ENCODE measurements at regions not wholly inside any gene's neighbourhood (a gene's known extent, or its start where the extent isn't known, plus 50 kb on each side); places are given as distances from the start of the nearest gene placed in this dataset.

DNA sequence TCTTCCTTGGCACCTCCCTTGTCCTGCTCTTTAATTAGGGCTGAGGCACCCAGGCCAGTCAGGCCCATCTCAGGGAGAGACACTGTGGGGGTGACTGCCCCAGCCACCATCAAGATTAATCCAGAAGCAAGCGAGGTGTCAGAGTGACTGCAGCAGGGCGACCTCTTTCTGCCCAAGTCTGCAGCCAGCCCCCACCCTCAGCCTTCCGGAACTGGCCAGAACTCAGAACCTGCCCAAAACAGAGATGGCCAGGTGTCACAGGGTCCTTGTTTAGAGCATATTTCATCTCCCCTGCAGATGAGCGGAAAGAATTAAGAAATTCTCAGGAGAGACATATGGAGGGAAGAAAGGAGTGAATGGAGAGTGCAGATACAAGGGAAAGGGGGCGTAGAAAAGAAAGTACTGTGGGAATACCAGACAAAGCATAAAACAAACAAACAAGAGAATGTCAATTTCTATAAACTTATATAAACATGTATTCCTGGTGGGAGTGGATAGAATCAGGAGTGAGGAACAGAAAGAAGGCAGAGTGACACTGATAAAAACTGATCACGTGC is 188.8 kb upstream of the NRP1 start:
- no peak for DNase-seq
- H3K27ac ChIP-seq (ENCODE audit: insufficient read depth in 1 of 2, low read depth in 1 of 2, low read length in 2 of 2, poor library complexity in 1 of 2, severe bottlenecking in 2 of 2), result no peak overlapping the region
- H3K27me3 ChIP-seq (replicated peaks in 2 of 5; ENCODE audit: control insufficient read depth in 4 of 5, insufficient read depth in 5 of 5, low read length in 4 of 5), result peaks cover 0 to 14% (median 4%) of the 10 kb centered on the region in 5 experiments
- peaks cover 0 to 5% (median 0%) of the 10 kb centered on the region in 5 experiments for H3K9me3 ChIP-seq (ENCODE audit: control extremely low read depth in 1 of 5, control insufficient read depth in 4 of 5, insufficient read depth in 2 of 5, low read depth in 1 of 5, low read length in 4 of 5)
- ChIA-PET POLR2A (no interaction called here), CTCF (no interaction called here)
- no peaks in the 10 kb centered on the region for H3K4me1 ChIP-seq (ENCODE audit: control extremely low read depth in 1 of 4, control insufficient read depth in 4 of 4, insufficient read depth in 4 of 4, low read length in 3 of 4)
- H3K36me3 ChIP-seq (ENCODE audit: control insufficient read depth in 4 of 4, insufficient read depth in 4 of 4, low read length in 3 of 4), result no peaks in the 10 kb centered on the region
- 91% methylated on average over 4 of the region's 6 CpGs for WGBS (ENCODE audit: insufficient coverage)
- no peak overlapping the region for H3K4me3 ChIP-seq (ENCODE audit: control insufficient read depth in 1 of 7, extremely low read depth in 1 of 7, insufficient read depth in 4 of 7, low read depth in 2 of 7, low read length in 6 of 7)

DNA sequence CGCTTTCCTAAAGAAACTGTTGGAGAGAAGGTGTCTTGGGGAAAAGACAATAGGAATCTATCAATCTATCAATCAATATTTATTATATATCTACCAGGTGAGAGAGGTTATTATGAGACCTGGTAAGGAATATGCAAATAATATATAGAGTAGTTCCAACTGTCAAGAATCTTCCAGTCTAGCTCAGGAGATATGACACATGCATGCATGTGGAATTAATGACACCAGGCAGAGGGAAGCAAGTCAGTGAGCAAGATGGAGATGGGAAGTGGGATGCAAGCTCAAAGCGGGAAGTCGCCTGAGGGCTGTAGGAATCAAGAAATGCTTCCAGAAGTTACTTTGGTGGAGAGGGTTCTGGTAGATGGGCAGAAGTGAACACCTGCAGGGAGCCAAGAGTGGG is 187.4 kb upstream of the NRP1 start:
- ChIA-PET CTCF (no interaction called here), POLR2A (no interaction called here)
- 91% methylated on average over 2 of the region's 3 CpGs for WGBS (ENCODE audit: insufficient coverage)

DNA sequence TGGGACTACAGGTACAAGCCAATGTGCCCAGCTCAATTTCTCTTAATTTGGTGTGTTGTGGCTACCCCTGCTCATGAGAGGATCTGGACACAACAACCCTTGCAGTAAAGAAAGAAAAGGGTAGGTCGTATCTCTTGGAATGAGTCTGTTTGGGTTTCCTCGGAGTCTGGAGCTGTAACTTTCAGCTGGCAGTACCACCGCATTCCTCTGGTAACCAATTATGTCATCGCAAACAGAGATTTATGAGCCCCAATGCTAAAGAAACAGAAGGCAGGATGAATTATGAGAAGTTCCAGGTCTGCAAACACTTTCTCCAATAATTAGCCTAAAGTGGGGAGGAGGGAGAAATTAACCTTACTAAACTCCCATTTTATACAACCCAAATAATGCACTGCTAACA is 186.6 kb upstream of the NRP1 start:
- H3K36me3 ChIP-seq (ENCODE audit: control insufficient read depth in 4 of 4, insufficient read depth in 4 of 4, low read length in 3 of 4), result no peaks in the 10 kb centered on the region
- peaks cover 0 to 14% (median 4%) of the 10 kb centered on the region in 5 experiments for H3K27me3 ChIP-seq (replicated peaks in 2 of 5; ENCODE audit: control insufficient read depth in 4 of 5, insufficient read depth in 5 of 5, low read length in 4 of 5)
- no peak overlapping the region for H3K4me3 ChIP-seq (ENCODE audit: control insufficient read depth in 1 of 7, extremely low read depth in 1 of 7, insufficient read depth in 4 of 7, low read depth in 2 of 7, low read length in 6 of 7)
- peaks cover 0 to 2% (median 0%) of the 10 kb centered on the region in 5 experiments for H3K9me3 ChIP-seq (ENCODE audit: control extremely low read depth in 1 of 5, control insufficient read depth in 4 of 5, insufficient read depth in 2 of 5, low read depth in 1 of 5, low read length in 4 of 5)
- ChIA-PET CTCF (no interaction called here), POLR2A (no interaction called here)
- no peak for DNase-seq
- no CpG with 5 or more reads among the region's 4 CpGs for WGBS (ENCODE audit: insufficient coverage)
- H3K27ac ChIP-seq (ENCODE audit: insufficient read depth in 1 of 2, low read depth in 1 of 2, low read length in 2 of 2, poor library complexity in 1 of 2, severe bottlenecking in 2 of 2), result no peak overlapping the region
- no peaks in the 10 kb centered on the region for H3K4me1 ChIP-seq (ENCODE audit: control extremely low read depth in 1 of 4, control insufficient read depth in 4 of 4, insufficient read depth in 4 of 4, low read length in 3 of 4)

More for the DNA sequence above, 187.4 kb upstream of the NRP1 start:
- no peaks in the 10 kb centered on the region for H3K4me1 ChIP-seq (ENCODE audit: control extremely low read depth in 1 of 4, control insufficient read depth in 4 of 4, insufficient read depth in 4 of 4, low read length in 3 of 4)
- no peaks in the 10 kb centered on the region for H3K36me3 ChIP-seq (ENCODE audit: control insufficient read depth in 4 of 4, insufficient read depth in 4 of 4, low read length in 3 of 4)
- no peak overlapping the region for H3K27ac ChIP-seq (ENCODE audit: insufficient read depth in 1 of 2, low read depth in 1 of 2, low read length in 2 of 2, poor library complexity in 1 of 2, severe bottlenecking in 2 of 2)
- peaks cover 0 to 3% (median 0%) of the 10 kb centered on the region in 5 experiments for H3K9me3 ChIP-seq (ENCODE audit: control extremely low read depth in 1 of 5, control insufficient read depth in 4 of 5, insufficient read depth in 2 of 5, low read depth in 1 of 5, low read length in 4 of 5)
- H3K27me3 ChIP-seq (replicated peaks in 2 of 5; ENCODE audit: control insufficient read depth in 4 of 5, insufficient read depth in 5 of 5, low read length in 4 of 5), result peaks cover 0 to 14% (median 4%) of the 10 kb centered on the region in 5 experiments
- DNase-seq, result no peak
- H3K4me3 ChIP-seq (ENCODE audit: control insufficient read depth in 1 of 7, extremely low read depth in 1 of 7, insufficient read depth in 4 of 7, low read depth in 2 of 7, low read length in 6 of 7), result no peak overlapping the region

DNA sequence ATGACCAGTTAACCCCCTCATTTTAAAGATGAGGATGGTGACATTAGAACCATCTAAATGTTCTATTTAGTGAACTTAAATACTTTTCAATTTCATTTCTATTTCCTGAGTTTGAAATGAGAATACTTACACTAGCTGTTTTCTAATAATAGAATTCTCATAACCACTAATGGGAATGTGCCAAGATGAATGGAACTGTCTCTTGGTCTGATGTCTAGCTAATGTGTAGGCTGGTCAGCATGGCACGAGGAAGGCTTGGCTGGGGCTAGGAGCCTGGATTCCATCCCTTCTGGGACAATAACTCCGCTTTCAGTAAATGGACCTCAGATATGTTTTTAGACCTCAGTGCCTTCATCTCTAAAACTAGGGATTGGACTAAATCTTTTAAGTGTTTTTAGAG is 185.8 kb upstream of the NRP1 start:
- no peak for DNase-seq
- POLR2A ChIA-PET, result no interaction called here
- Histone ChIP-seq H3K9me3 (ENCODE audit: control extremely low read depth in 1 of 5, control insufficient read depth in 4 of 5, insufficient read depth in 2 of 5, low read depth in 1 of 5, low read length in 4 of 5) (peaks cover 0 to 2% (median 0%) of the 10 kb centered on the region in 5 experiments), H3K4me3 (ENCODE audit: control insufficient read depth in 1 of 7, extremely low read depth in 1 of 7, insufficient read depth in 4 of 7, low read depth in 2 of 7, low read length in 6 of 7) (no peak overlapping the region), H3K4me1 (ENCODE audit: control extremely low read depth in 1 of 4, control insufficient read depth in 4 of 4, insufficient read depth in 4 of 4, low read length in 3 of 4) (no peaks in the 10 kb centered on the region), H3K27me3 (replicated peaks in 2 of 5; ENCODE audit: control insufficient read depth in 4 of 5, insufficient read depth in 5 of 5, low read length in 4 of 5) (peaks cover 0 to 14% (median 4%) of the 10 kb centered on the region in 5 experiments), H3K36me3 (ENCODE audit: control insufficient read depth in 4 of 4, insufficient read depth in 4 of 4, low read length in 3 of 4) (no peaks in the 10 kb centered on the region), H3K27ac (ENCODE audit: insufficient read depth in 1 of 2, low read depth in 1 of 2, low read length in 2 of 2, poor library complexity in 1 of 2, severe bottlenecking in 2 of 2) (no peak overlapping the region)
- 82% methylated on average over 1 of the region's 2 CpGs for WGBS (ENCODE audit: insufficient coverage)
- CTCF ChIA-PET, result no interaction called here

DNA sequence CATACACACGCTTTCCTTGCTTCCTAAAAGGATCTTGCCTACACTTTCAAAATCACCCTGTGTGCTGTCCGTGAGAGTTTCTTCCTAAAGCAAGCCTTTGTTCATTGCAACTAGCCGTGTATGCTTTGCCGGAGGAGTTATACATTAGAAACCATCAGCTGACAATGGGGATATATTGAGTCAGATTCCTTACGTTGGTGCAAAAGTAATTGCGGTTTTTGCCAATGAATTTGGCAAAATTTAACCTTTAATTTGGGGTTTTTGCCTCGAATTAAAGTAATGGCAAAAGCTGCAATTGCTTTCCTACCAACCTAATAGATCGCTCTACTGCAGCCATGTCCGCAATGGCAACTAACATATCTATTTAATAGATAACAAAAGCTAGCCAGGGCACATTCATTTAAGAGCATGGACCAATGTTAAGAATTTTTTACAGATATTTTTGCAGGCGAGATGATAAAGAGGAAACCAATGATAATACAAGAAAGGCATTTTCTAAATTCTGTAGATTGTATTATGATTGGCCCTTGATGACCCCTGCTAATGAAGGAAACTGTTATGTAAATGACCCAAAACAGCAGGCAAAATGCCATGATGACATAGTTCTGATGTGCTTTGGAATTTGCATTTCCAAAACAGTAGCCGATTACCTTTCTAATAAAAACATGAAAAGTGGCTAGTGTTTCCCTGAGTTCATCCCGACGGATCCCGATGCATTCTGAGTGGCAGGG is 184.8 kb upstream of the NRP1 start:
- WGBS (ENCODE audit: insufficient coverage), result 90% methylated on average over 6 of the region's 14 CpGs
- ChIA-PET POLR2A (interaction anchor here (0.6 kb wide), 1 partner anchor 389 kb away, joined by 3 read pairs; no protein-coding TSS in a partner anchor), CTCF (no interaction called here)
- Histone ChIP-seq H3K4me1 (ENCODE audit: control extremely low read depth in 1 of 4, control insufficient read depth in 4 of 4, insufficient read depth in 4 of 4, low read length in 3 of 4) (no peaks in the 10 kb centered on the region), H3K27me3 (replicated peaks in 2 of 5; ENCODE audit: control insufficient read depth in 4 of 5, insufficient read depth in 5 of 5, low read length in 4 of 5) (peaks cover 0 to 14% (median 4%) of the 10 kb centered on the region in 5 experiments), H3K27ac (ENCODE audit: insufficient read depth in 1 of 2, low read depth in 1 of 2, low read length in 2 of 2, poor library complexity in 1 of 2, severe bottlenecking in 2 of 2) (no peak overlapping the region), H3K4me3 (ENCODE audit: control insufficient read depth in 1 of 7, extremely low read depth in 1 of 7, insufficient read depth in 4 of 7, low read depth in 2 of 7, low read length in 6 of 7) (no peak overlapping the region), H3K9me3 (ENCODE audit: control extremely low read depth in 1 of 5, control insufficient read depth in 4 of 5, insufficient read depth in 2 of 5, low read depth in 1 of 5, low read length in 4 of 5) (peaks cover 0 to 2% (median 0%) of the 10 kb centered on the region in 5 experiments), H3K36me3 (ENCODE audit: control insufficient read depth in 4 of 4, insufficient read depth in 4 of 4, low read length in 3 of 4) (no peaks in the 10 kb centered on the region)
- no peak for DNase-seq

DNA sequence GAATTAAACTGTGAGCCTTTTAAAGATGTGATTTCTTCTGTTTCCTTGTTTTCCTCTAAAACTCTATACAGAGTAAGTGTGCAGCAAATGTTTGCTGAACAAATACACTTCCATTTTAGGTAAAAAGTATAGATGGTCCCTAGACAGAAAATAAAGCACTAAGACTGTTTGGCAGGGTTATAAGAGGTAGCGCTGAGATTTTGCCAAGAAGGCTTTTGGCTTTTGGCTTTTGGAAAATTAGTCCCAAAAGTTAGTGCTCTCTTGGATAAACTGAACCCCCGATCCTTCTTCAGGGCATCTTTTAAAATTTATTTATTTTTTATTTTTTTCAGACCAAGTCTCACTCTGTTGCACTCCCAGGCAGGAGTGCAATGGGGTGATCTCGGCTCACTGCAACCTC is 175.7 kb upstream of the NRP1 start:
- Histone ChIP-seq H3K4me3 (ENCODE audit: control insufficient read depth in 1 of 7, extremely low read depth in 1 of 7, insufficient read depth in 4 of 7, low read depth in 2 of 7, low read length in 6 of 7) (no peak overlapping the region), H3K27ac (ENCODE audit: insufficient read depth in 1 of 2, low read depth in 1 of 2, low read length in 2 of 2, poor library complexity in 1 of 2, severe bottlenecking in 2 of 2) (no peak overlapping the region), H3K27me3 (replicated peaks in 2 of 5; ENCODE audit: control insufficient read depth in 4 of 5, insufficient read depth in 5 of 5, low read length in 4 of 5) (peaks cover 0 to 2% (median 0%) of the 10 kb centered on the region in 5 experiments), H3K4me1 (ENCODE audit: control extremely low read depth in 1 of 4, control insufficient read depth in 4 of 4, insufficient read depth in 4 of 4, low read length in 3 of 4) (peaks cover 3 to 11% (median 5%) of the 10 kb centered on the region in 4 experiments), H3K9me3 (ENCODE audit: control extremely low read depth in 1 of 5, control insufficient read depth in 4 of 5, insufficient read depth in 2 of 5, low read depth in 1 of 5, low read length in 4 of 5) (no peaks in the 10 kb centered on the region), H3K36me3 (ENCODE audit: control insufficient read depth in 4 of 4, insufficient read depth in 4 of 4, low read length in 3 of 4) (no peaks in the 10 kb centered on the region)
- DNase-seq, result no peak
- CTCF ChIA-PET, result no interaction called here
- WGBS (ENCODE audit: insufficient coverage), result 100% methylated on average over 2 of the region's 3 CpGs
- POLR2A ChIA-PET, result no interaction called here

DNA sequence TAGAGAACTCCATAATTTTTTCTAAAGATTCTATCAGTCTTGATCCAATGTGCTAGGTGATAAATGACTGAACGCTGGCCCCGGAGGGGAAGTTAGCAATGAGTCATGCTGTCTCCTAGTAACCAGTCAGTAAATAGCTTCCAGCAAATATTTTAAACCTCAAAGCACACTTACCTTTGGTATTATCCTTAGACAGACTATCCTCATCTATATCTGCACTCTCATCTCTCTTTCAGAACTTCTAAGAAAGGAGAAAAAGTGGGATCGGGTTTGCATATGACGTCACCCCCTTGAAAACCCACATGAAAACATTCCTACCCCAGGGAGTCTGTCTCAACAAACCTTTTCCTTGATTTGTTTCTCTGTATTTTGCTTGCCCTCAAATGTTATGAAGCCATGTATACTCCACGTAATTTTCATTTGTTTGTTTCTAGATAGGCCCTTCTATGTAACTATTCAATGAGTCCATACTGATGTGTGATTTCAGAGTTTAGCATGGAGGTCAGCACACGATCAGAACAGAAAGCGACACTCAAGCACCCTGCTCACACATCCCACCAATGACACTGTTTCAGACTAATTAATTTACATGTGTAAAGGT is 174.9 kb upstream of the NRP1 start:
- POLR2A ChIA-PET, result no interaction called here
- CTCF ChIA-PET, result no interaction called here
- 7% methylated on average over 3 of the region's 7 CpGs for WGBS (ENCODE audit: insufficient coverage)
- H3K4me1 ChIP-seq (ENCODE audit: control extremely low read depth in 1 of 4, control insufficient read depth in 4 of 4, insufficient read depth in 4 of 4, low read length in 3 of 4), result peaks cover 3 to 11% (median 5%) of the 10 kb centered on the region in 4 experiments
- H3K9me3 ChIP-seq (ENCODE audit: control extremely low read depth in 1 of 5, control insufficient read depth in 4 of 5, insufficient read depth in 2 of 5, low read depth in 1 of 5, low read length in 4 of 5), result no peaks in the 10 kb centered on the region
- H3K27ac ChIP-seq (ENCODE audit: insufficient read depth in 1 of 2, low read depth in 1 of 2, low read length in 2 of 2, poor library complexity in 1 of 2, severe bottlenecking in 2 of 2), result peak overlapping the region; percentile 71 to 73
- peak overlapping the region in 1 of 7 experiments; percentile 23 for H3K4me3 ChIP-seq (ENCODE audit: control insufficient read depth in 1 of 7, extremely low read depth in 1 of 7, insufficient read depth in 4 of 7, low read depth in 2 of 7, low read length in 6 of 7)
- no peaks in the 10 kb centered on the region for H3K36me3 ChIP-seq (ENCODE audit: control insufficient read depth in 4 of 4, insufficient read depth in 4 of 4, low read length in 3 of 4)
- peaks cover 0 to 2% (median 0%) of the 10 kb centered on the region in 5 experiments for H3K27me3 ChIP-seq (replicated peaks in 2 of 5; ENCODE audit: control insufficient read depth in 4 of 5, insufficient read depth in 5 of 5, low read length in 4 of 5)
- DNase-seq, result peak; percentile 76 to 94 (median 90)

All from common myeloid progenitor, CD34-positive (primary cell).